HFFc6 (cell line): ENCODE measurements at regions not wholly inside any gene's neighbourhood (a gene's known extent, or its start where the extent isn't known, plus 50 kb on each side); places are given as distances from the start of the nearest gene placed in this dataset.

Source experiments
- DNase-seq: peaks from one replicate; pipeline ENCODE4 v3.0.0-alpha.2; 2018
- H3K27ac Mint-ChIP-seq: 2 replicates; pipeline ENCODE4 v1.8.0; 2020; ENCODE audit warnings: mild to moderate bottlenecking, mixed read lengths
- H3K27me3 Mint-ChIP-seq: 2 replicates; pipeline ENCODE4 v1.8.0; 2021; ENCODE audit warnings: mild to moderate bottlenecking, moderate library complexity, mixed read lengths; ENCODE audit not compliant: insufficient read depth
- H3K36me3 Mint-ChIP-seq: 2 replicates; pipeline ENCODE4 v1.8.0; 2021; ENCODE audit warnings: low read depth, mixed read lengths
- H3K4me1 Mint-ChIP-seq: 2 replicates; pipeline ENCODE4 v1.8.0; 2020; ENCODE audit warnings: low read depth, mixed read lengths
- H3K4me3 Mint-ChIP-seq: 2 replicates; pipeline ENCODE4 v1.8.0; 2020; ENCODE audit warnings: mild to moderate bottlenecking, moderate library complexity, mixed read lengths
- H3K9me3 Mint-ChIP-seq: 2 replicates; pipeline ENCODE4 v1.8.0; 2020; ENCODE audit warnings: mild to moderate bottlenecking, mixed read lengths
- TF ChIP-seq, protein P1 (sequence below): fragments of 200-600 bp; sonication (generic); IDR thresholded peaks from 2 replicates; pipeline ENCODE4 v1.5.0; 2021; ENCODE audit warnings: antibody characterized with exemption, mild to moderate bottlenecking

DNA sequence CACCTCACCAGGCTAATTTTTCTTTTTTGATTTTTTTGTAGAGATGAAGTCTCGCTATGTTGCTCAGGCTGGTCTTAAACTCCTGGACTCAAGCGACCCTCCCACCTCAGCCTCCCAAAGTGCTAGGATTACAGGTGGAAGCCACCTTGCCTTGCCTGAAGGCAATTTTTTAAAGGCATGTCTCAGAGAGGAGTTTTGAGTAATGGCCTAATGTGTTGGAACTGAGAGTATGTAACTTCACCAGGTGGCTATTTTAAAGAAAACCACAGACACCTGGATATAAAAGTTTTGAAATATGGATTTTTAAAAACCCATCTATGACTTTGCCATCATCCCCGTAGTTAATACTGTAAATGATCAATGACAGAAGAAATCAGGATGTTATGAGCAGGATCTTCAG, 119.8 kb upstream of the ATP8B1 start:
- no peaks in the 10 kb centered on the region for H3K36me3 Mint-ChIP-seq
- peaks cover 22% of the 10 kb centered on the region for H3K4me1 Mint-ChIP-seq
- H3K4me3 Mint-ChIP-seq, result no peak overlapping the region
- no peak for DNase-seq
- peaks cover 15% of the 10 kb centered on the region for H3K27me3 Mint-ChIP-seq
- H3K9me3 Mint-ChIP-seq, result no peaks in the 10 kb centered on the region
- H3K27ac Mint-ChIP-seq, result no peak overlapping the region
- TF ChIP-seq, protein P1, sequence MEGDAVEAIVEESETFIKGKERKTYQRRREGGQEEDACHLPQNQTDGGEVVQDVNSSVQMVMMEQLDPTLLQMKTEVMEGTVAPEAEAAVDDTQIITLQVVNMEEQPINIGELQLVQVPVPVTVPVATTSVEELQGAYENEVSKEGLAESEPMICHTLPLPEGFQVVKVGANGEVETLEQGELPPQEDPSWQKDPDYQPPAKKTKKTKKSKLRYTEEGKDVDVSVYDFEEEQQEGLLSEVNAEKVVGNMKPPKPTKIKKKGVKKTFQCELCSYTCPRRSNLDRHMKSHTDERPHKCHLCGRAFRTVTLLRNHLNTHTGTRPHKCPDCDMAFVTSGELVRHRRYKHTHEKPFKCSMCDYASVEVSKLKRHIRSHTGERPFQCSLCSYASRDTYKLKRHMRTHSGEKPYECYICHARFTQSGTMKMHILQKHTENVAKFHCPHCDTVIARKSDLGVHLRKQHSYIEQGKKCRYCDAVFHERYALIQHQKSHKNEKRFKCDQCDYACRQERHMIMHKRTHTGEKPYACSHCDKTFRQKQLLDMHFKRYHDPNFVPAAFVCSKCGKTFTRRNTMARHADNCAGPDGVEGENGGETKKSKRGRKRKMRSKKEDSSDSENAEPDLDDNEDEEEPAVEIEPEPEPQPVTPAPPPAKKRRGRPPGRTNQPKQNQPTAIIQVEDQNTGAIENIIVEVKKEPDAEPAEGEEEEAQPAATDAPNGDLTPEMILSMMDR, result no peak

DNA sequence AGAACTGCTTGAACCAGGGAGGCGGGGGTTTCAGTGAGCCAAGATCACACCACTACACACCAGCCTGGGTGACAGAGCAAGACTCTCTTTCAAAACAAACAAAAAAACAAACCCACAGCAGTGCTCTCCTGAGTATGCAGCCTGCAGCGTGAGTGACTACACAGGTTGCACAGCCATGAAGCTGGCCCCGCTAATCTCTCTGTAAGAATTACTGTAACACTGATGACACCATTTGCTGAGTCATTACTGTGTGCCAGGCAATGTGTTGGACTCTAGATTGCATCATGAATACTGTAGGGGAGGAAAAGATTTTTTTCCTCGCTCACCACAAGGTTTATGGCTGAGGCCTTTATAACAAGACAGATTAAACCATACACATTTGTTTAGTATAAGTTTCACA, 118.6 kb upstream of the ATP8B1 start:
- Mint-ChIP-seq H3K4me3 (no peak overlapping the region), H3K27me3 (peaks cover 15% of the 10 kb centered on the region), H3K4me1 (peaks cover 29% of the 10 kb centered on the region), H3K27ac (no peak overlapping the region), H3K9me3 (no peaks in the 10 kb centered on the region), H3K36me3 (no peaks in the 10 kb centered on the region)
- TF ChIP-seq, protein P1, result no peak
- peak; percentile 7 for DNase-seq

DNA sequence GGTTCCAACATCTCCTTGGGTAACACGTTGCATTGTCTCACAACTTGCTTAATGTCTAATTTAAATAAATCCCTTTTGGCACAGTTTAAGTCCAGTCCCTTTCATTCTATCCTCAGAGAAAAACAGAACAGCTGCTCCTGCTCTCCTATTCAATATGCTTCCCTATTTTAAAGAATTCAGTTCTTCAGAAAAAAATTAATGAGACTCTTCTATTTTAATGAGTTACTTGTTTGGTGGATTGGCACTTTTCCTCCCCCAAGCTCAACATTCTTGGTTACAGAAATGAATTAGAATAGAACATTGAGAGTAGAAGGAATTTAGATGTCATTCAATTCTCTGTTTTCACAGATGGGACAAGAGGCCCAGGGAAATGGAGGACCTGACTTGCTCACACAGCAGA, 116.9 kb upstream of the ATP8B1 start:
- H3K27me3 Mint-ChIP-seq, result peaks cover 21% of the 10 kb centered on the region
- H3K36me3 Mint-ChIP-seq, result no peaks in the 10 kb centered on the region
- DNase-seq, result no peak
- H3K9me3 Mint-ChIP-seq, result no peaks in the 10 kb centered on the region
- H3K4me3 Mint-ChIP-seq, result no peak overlapping the region
- H3K27ac Mint-ChIP-seq, result no peak overlapping the region
- H3K4me1 Mint-ChIP-seq, result peaks cover 29% of the 10 kb centered on the region
- TF ChIP-seq, protein P1, result no peak

DNA sequence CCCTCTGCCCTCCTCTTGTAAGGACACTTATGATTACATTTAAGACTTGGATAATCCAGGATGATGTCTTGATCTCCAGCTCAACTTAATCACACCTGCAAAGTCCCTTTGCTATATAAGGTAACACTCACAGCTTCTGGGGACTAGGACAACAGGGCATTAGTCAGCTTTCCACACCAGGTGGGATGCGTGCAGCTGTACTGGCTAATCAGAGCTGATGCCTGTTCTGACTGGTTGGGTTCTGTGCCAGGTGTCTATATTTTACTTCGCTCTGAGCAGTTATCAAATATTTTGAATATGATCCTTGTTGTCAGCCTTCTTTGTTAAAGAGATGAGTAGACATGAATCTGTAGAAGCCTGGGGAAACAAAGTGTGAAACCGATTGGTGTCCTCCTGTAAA, 115.5 kb upstream of the ATP8B1 start:
- Mint-ChIP-seq H3K4me1 (peaks cover 26% of the 10 kb centered on the region; the same call in 1 of the 2 replicates), H3K36me3 (no peaks in the 10 kb centered on the region), H3K9me3 (no peaks in the 10 kb centered on the region), H3K27me3 (peaks cover 24% of the 10 kb centered on the region), H3K4me3 (no peak overlapping the region), H3K27ac (no peak overlapping the region)
- TF ChIP-seq, protein P1, result no peak
- no peak for DNase-seq

DNA sequence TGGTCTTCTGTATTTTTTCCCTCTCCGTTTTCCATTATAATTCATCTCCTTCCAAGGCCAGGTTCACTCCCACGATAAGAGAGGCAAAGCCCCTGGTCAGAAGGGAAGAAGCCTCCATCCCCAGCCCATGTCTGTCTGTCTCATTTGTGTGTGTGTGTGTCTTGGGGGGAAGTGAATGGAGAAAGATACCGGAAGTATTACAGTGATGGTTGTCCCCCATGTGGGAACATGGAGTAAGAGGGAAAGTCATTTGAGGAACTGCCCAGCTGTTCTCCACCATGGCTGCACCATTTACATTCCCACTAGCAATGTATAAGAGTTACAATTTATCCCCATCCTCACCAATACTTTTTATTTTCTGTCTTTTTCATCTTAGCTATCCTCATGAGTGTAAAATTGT, 113.6 kb upstream of the ATP8B1 start:
- Mint-ChIP-seq H3K36me3 (no peaks in the 10 kb centered on the region), H3K4me1 (peaks cover 23% of the 10 kb centered on the region; the same call in 1 of the 2 replicates), H3K27ac (no peak overlapping the region), H3K27me3 (peaks cover 24% of the 10 kb centered on the region), H3K9me3 (no peaks in the 10 kb centered on the region), H3K4me3 (no peak overlapping the region)
- TF ChIP-seq, protein P1, result no peak
- DNase-seq, result no peak
